Mesenchymal stem cell (in vitro differentiated cells and primary cell): ENCODE measurements at regions not wholly inside any gene's neighbourhood (a gene's known extent, or its start where the extent isn't known, plus 50 kb on each side); places are given as distances from the start of the nearest gene placed in this dataset.

Experiments used
- DNase-seq: peaks from one replicate; pipeline ENCODE4 v3.0.0-alpha.2; 2013
- H2AFZ ChIP-seq: one replicate; pipeline ENCODE4 v1.6.1; 2013; ENCODE audit warnings: low read depth, mild to moderate bottlenecking, control low read depth, inconsistent platforms, low read length, moderate library complexity
- H2AK5ac ChIP-seq: 2 replicates; pipeline ENCODE4 v1.6.1; 2013; ENCODE audit warnings: low read length, moderate library complexity, mild to moderate bottlenecking, inconsistent platforms; ENCODE audit not compliant: severe bottlenecking
- H2BK120ac ChIP-seq: one replicate; pipeline ENCODE4 v1.6.1; 2013; ENCODE audit warnings: low read depth, mild to moderate bottlenecking, inconsistent platforms, low read length, moderate library complexity
- H2BK12ac ChIP-seq, 2 experiments: one replicate each; pipeline ENCODE4 v1.6.1; 2013; ENCODE audit warnings: inconsistent platforms in 2 of 2, low read length in 2 of 2, mild to moderate bottlenecking in 2 of 2, moderate library complexity in 2 of 2, control low read depth in 1 of 2
- H2BK15ac ChIP-seq: one replicate; pipeline ENCODE4 v1.6.1; 2013; ENCODE audit warnings: mild to moderate bottlenecking, low read depth, inconsistent platforms; ENCODE audit not compliant: poor library complexity, severe bottlenecking
- H2BK5ac ChIP-seq: 2 replicates; pipeline ENCODE4 v1.6.1; 2013; ENCODE audit warnings: low read depth, mild to moderate bottlenecking, low read length, control low read depth, inconsistent platforms; ENCODE audit not compliant: poor library complexity, severe bottlenecking
- H3K14ac ChIP-seq, 2 experiments: one replicate each; pipeline ENCODE4 v1.6.1; 2013; ENCODE audit warnings: inconsistent platforms in 2 of 2, low read length in 2 of 2, control low read depth in 1 of 2, mild to moderate bottlenecking in 1 of 2, moderate library complexity in 1 of 2
- H3K18ac ChIP-seq, 2 experiments: one replicate each; pipeline ENCODE4 v1.6.1; 2013; ENCODE audit warnings: inconsistent platforms in 2 of 2, low read length in 2 of 2, control low read depth in 1 of 2, low read depth in 1 of 2, mild to moderate bottlenecking in 1 of 2
- H3K23ac ChIP-seq, 2 experiments: one replicate each; pipeline ENCODE4 v1.6.1; 2013; ENCODE audit warnings: inconsistent platforms in 2 of 2, low read length in 2 of 2, mild to moderate bottlenecking in 2 of 2, moderate library complexity in 2 of 2, control low read depth in 1 of 2
- H3K27ac ChIP-seq: 2 replicates; pipeline ENCODE4 v1.5.1; 2013; ENCODE audit warnings: mild to moderate bottlenecking, moderate library complexity, low read length, control low read depth, inconsistent platforms; ENCODE audit not compliant: poor library complexity, severe bottlenecking
- H3K27me3 ChIP-seq, 2 experiments: 2 replicates each; pipeline versions ENCODE4 v1.6.1 to v1.7.0; 2013; ENCODE audit warnings: low read length in 2 of 2, mild to moderate bottlenecking in 2 of 2, moderate library complexity in 2 of 2, control low read depth in 1 of 2, inconsistent platforms in 1 of 2; ENCODE audit not compliant: control insufficient read depth in 1 of 2, insufficient read depth in 1 of 2
- H3K36me3 ChIP-seq, 2 experiments: 2 replicates each; pipeline versions ENCODE4 v1.6.1 to v1.7.0; 2013; ENCODE audit warnings: low read length in 2 of 2, control low read depth in 1 of 2, inconsistent platforms in 1 of 2, low read depth in 1 of 2, mild to moderate bottlenecking in 1 of 2; ENCODE audit not compliant: insufficient read depth in 2 of 2, control insufficient read depth in 1 of 2
- H3K4ac ChIP-seq, 2 experiments: one replicate each; pipeline ENCODE4 v1.6.1; 2013; ENCODE audit warnings: inconsistent platforms in 2 of 2, low read length in 2 of 2, mild to moderate bottlenecking in 2 of 2, moderate library complexity in 2 of 2, control low read depth in 1 of 2, low read depth in 1 of 2
- H3K4me1 ChIP-seq: 2 replicates; pipeline ENCODE4 v1.6.1; 2013; ENCODE audit warnings: low read depth, low read length, control low read depth; ENCODE audit not compliant: control insufficient read depth, insufficient read depth
- H3K4me2 ChIP-seq: 2 replicates; pipeline ENCODE4 v1.6.1; 2013; ENCODE audit warnings: low read length, mild to moderate bottlenecking, inconsistent platforms; ENCODE audit not compliant: poor library complexity, severe bottlenecking
- H3K4me3 ChIP-seq, 2 experiments: 2 replicates each; pipeline versions ENCODE4 v1.5.1 to v1.7.0; 2013; ENCODE audit warnings: low read length in 2 of 2, mild to moderate bottlenecking in 2 of 2, control low read depth in 1 of 2, low read depth in 1 of 2; ENCODE audit not compliant: insufficient read depth in 1 of 2
- H3K79me1 ChIP-seq: replicated peaks from 2 replicates; pipeline ENCODE4 v1.6.1; 2013; ENCODE audit warnings: mild to moderate bottlenecking, control low read depth, low read length, inconsistent platforms; ENCODE audit not compliant: poor library complexity, severe bottlenecking
- H3K9ac ChIP-seq: 2 replicates; pipeline ENCODE4 v1.7.0; 2013; ENCODE audit warnings: mild to moderate bottlenecking, low read length, moderate library complexity
- H3K9me3 ChIP-seq: 2 replicates; pipeline ENCODE4 v1.7.0; 2013; ENCODE audit warnings: mild to moderate bottlenecking, low read length; ENCODE audit not compliant: control insufficient read depth
- H4K8ac ChIP-seq: one replicate; pipeline ENCODE4 v1.6.1; 2013; ENCODE audit warnings: inconsistent platforms, mild to moderate bottlenecking, low read length, moderate library complexity
- H4K91ac ChIP-seq: one replicate; pipeline ENCODE4 v1.6.1; 2013; ENCODE audit warnings: mild to moderate bottlenecking, low read length, inconsistent platforms
- WGBS: methylation state at CpG from one replicate; pipeline ENCODE4 v1.1.7; 2013; ENCODE audit warnings: mixed read lengths; 5-methylcytosine and 5-hydroxymethylcytosine counted together

DNA sequence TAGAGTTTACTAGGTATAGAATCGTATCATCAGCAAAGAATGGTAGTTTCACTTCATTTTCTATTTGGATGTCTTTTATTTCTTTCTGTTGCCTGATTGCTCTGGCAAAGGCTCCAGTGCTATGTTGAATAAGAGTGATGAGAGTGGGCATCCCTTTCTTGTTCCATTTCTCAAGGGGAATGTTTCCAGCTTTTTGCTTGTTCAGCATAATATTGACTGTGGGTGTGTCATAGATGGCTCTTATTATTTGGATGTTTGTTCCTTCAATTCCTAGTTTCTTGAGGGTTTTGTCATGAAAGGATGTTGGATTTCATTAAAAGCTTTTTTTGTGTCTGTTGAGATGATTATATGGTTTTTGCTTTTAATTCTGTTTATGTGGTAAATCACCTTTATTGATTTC, 1114.5 kb downstream of the RAPGEF2 start:
- Histone ChIP-seq H2BK12ac (no peak overlapping the region), H3K14ac (no peak overlapping the region), H3K27ac (no peak overlapping the region), H3K4me1 (no peaks in the 10 kb centered on the region), H4K8ac (no peak overlapping the region), H3K9me3 (peaks cover 29% of the 10 kb centered on the region), H3K79me1 (no peaks in the 10 kb centered on the region), H3K27me3 (no peaks in the 10 kb centered on the region), H3K4me3 (no peak overlapping the region), H2BK15ac (no peak overlapping the region), H3K9ac (no peak overlapping the region), H2AFZ (no peak overlapping the region), H4K91ac (no peak overlapping the region), H3K4ac (no peak overlapping the region), H3K4me2 (no peak overlapping the region), H2BK5ac (no peak overlapping the region), H3K23ac (no peak overlapping the region), H3K18ac (no peak overlapping the region), H3K36me3 (no peaks in the 10 kb centered on the region), H2AK5ac (no peak overlapping the region), H2BK120ac (no peak overlapping the region)
- WGBS, result 83% methylated on average over 1 of the region's 1 CpG
- DNase-seq, result no peak

GRCh38 chr4:160224049-160224448, 1121.2 kb downstream of the RAPGEF2 start:
- Histone ChIP-seq H3K4me3 (no peak overlapping the region), H3K9me3 (peaks cover 28% of the 10 kb centered on the region), H3K27ac (no peak overlapping the region), H4K91ac (no peak overlapping the region), H3K18ac (no peak overlapping the region), H3K4me2 (no peak overlapping the region), H2BK5ac (no peak overlapping the region), H3K36me3 (no peaks in the 10 kb centered on the region), H3K9ac (no peak overlapping the region), H2AK5ac (no peak overlapping the region), H3K14ac (no peak overlapping the region), H2AFZ (no peak overlapping the region), H4K8ac (no peak overlapping the region), H2BK15ac (no peak overlapping the region), H3K4ac (no peak overlapping the region), H2BK120ac (no peak overlapping the region), H3K79me1 (no peaks in the 10 kb centered on the region), H2BK12ac (no peak overlapping the region), H3K4me1 (no peaks in the 10 kb centered on the region), H3K23ac (no peak overlapping the region), H3K27me3 (no peaks in the 10 kb centered on the region)
- no peak for DNase-seq
- WGBS, result 72% methylated on average over 3 of the region's 3 CpGs

- Histone ChIP-seq H4K91ac (no peak overlapping the region), H3K4me2 (no peak overlapping the region), H3K9me3 (no peaks in the 10 kb centered on the region), H3K36me3 (no peaks in the 10 kb centered on the region), H2AK5ac (no peak overlapping the region), H3K27me3 (no peaks in the 10 kb centered on the region), H3K27ac (no peak overlapping the region), H3K14ac (no peak overlapping the region), H2BK5ac (no peak overlapping the region), H2BK12ac (no peak overlapping the region), H4K8ac (no peak overlapping the region), H3K23ac (no peak overlapping the region), H3K4me1 (no peaks in the 10 kb centered on the region), H3K79me1 (no peaks in the 10 kb centered on the region), H2BK15ac (no peak overlapping the region), H3K4ac (no peak overlapping the region), H3K18ac (no peak overlapping the region), H2AFZ (no peak overlapping the region), H3K4me3 (no peak overlapping the region), H3K9ac (no peak overlapping the region), H2BK120ac (no peak overlapping the region)
- 65% methylated on average over 2 of the region's 3 CpGs for WGBS
- DNase-seq, result no peak
These were observed 1130.3 kb downstream of the RAPGEF2 start for GRCh38 chr4:160233141-160233540.

DNA sequence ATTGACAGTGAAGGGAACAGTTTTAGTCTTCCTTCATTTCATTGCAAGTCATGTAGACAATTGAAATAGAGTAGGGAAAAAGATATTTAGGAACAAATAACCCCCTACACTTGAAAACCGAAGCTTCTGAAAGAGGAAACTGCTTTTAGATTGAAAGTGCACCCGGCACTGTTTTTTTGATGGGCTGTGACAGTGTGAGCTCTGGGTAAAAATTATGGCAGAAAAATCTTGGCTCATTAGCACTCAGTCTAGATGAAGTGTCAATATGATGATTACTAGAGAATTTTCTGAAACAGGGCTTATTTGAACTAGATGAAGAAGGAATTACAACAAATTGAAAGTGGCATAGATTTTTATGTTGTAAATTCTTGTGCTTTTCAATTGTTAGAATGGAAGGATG, 1132.4 kb downstream of the RAPGEF2 start:
- no peak overlapping the region for H3K14ac ChIP-seq
- H3K23ac ChIP-seq, result no peak overlapping the region
- no peak overlapping the region for H3K4me3 ChIP-seq
- no peak overlapping the region for H3K4ac ChIP-seq
- 71% methylated on average over 2 of the region's 2 CpGs for WGBS
- no peaks in the 10 kb centered on the region for H3K79me1 ChIP-seq
- no peak overlapping the region for H2AFZ ChIP-seq
- no peak overlapping the region for H2BK120ac ChIP-seq
- no peaks in the 10 kb centered on the region for H3K4me1 ChIP-seq
- no peak overlapping the region for H4K91ac ChIP-seq
- no peak overlapping the region for H2BK12ac ChIP-seq
- H3K9me3 ChIP-seq, result no peaks in the 10 kb centered on the region
- H3K36me3 ChIP-seq, result no peaks in the 10 kb centered on the region
- H3K27me3 ChIP-seq, result no peaks in the 10 kb centered on the region
- H3K18ac ChIP-seq, result no peak overlapping the region
- no peak overlapping the region for H2AK5ac ChIP-seq
- no peak overlapping the region for H4K8ac ChIP-seq
- H3K27ac ChIP-seq, result no peak overlapping the region
- H3K9ac ChIP-seq, result no peak overlapping the region
- no peak overlapping the region for H2BK15ac ChIP-seq
- no peak overlapping the region for H3K4me2 ChIP-seq
- DNase-seq, result no peak
- H2BK5ac ChIP-seq, result peak overlapping the region; percentile 8
